ENCODE measurements at regions not wholly inside any gene's neighbourhood (a gene's known extent, or its start where the extent isn't known, plus 50 kb on each side); places are given as distances from the start of the nearest gene placed in this dataset.

GRCh38 chr6:23403460-23403859 is 722.6 kb upstream of the NRSN1 start:
- Histone ChIP-seq H3K27ac (ENCODE audit: low read length) (no peak overlapping the region), H3K4me1 (ENCODE audit: control insufficient read depth, insufficient read depth, low read length) (no peaks in the 10 kb centered on the region), H3K27me3 (ENCODE audit: control insufficient read depth, insufficient read depth) (no peaks in the 10 kb centered on the region), H3K9me3 (ENCODE audit: control insufficient read depth, low read length) (no peaks in the 10 kb centered on the region), H3K4me3 (ENCODE audit: low read length) (no peak overlapping the region)
- ATAC-seq (no peak), DNase-seq (no peak)
- WGBS, result 81% methylated on average over 5 of the region's 5 CpGs
- intact Hi-C loops (cut with DNase I), result no loop called here

- 73% methylated on average over 7 of the region's 7 CpGs for WGBS
- DNase-seq, result no peak
- Histone ChIP-seq H3K4me3 (ENCODE audit: low read length) (no peak overlapping the region), H3K4me1 (ENCODE audit: control insufficient read depth, insufficient read depth, low read length) (no peaks in the 10 kb centered on the region), H3K27me3 (ENCODE audit: control insufficient read depth, insufficient read depth) (no peaks in the 10 kb centered on the region), H3K9me3 (ENCODE audit: control insufficient read depth, low read length) (no peaks in the 10 kb centered on the region), H3K27ac (ENCODE audit: low read length) (no peak overlapping the region)
- no peak for ATAC-seq
- intact Hi-C loops (cut with DNase I), result no loop called here
These were observed 716.5 kb upstream of the NRSN1 start for GRCh38 chr6:23409531-23409930.

GRCh38 chr6:23410439-23410838 is 715.6 kb upstream of the NRSN1 start:
- Histone ChIP-seq H3K27ac (ENCODE audit: low read length) (no peak overlapping the region), H3K4me1 (ENCODE audit: control insufficient read depth, insufficient read depth, low read length) (no peaks in the 10 kb centered on the region), H3K4me3 (ENCODE audit: low read length) (no peak overlapping the region), H3K27me3 (ENCODE audit: control insufficient read depth, insufficient read depth) (no peaks in the 10 kb centered on the region), H3K9me3 (ENCODE audit: control insufficient read depth, low read length) (no peaks in the 10 kb centered on the region)
- DNase-seq, result no peak
- 95% methylated on average over 8 of the region's 8 CpGs for WGBS
- ATAC-seq, result no peak
- intact Hi-C loops (cut with DNase I), result no loop called here

GRCh38 chr6:23412770-23413169 is 713.2 kb upstream of the NRSN1 start:
- H3K27ac ChIP-seq (ENCODE audit: low read length), result no peak overlapping the region
- no peak for DNase-seq
- intact Hi-C loops (cut with DNase I), result no loop called here
- H3K27me3 ChIP-seq (ENCODE audit: control insufficient read depth, insufficient read depth), result no peaks in the 10 kb centered on the region
- no peak overlapping the region for H3K4me3 ChIP-seq (ENCODE audit: low read length)
- H3K4me1 ChIP-seq (ENCODE audit: control insufficient read depth, insufficient read depth, low read length), result no peaks in the 10 kb centered on the region
- ATAC-seq, result no peak
- H3K9me3 ChIP-seq (ENCODE audit: control insufficient read depth, low read length), result no peaks in the 10 kb centered on the region

- Histone ChIP-seq H3K4me1 (ENCODE audit: control insufficient read depth, insufficient read depth, low read length) (no peaks in the 10 kb centered on the region), H3K9me3 (ENCODE audit: control insufficient read depth, low read length) (no peaks in the 10 kb centered on the region), H3K27ac (ENCODE audit: low read length) (no peak overlapping the region), H3K4me3 (ENCODE audit: low read length) (no peak overlapping the region), H3K27me3 (ENCODE audit: control insufficient read depth, insufficient read depth) (no peaks in the 10 kb centered on the region)
- WGBS, result 77% methylated on average over 2 of the region's 2 CpGs
- ATAC-seq (no peak), DNase-seq (no peak)
- intact Hi-C loops (cut with DNase I), result no loop called here
These were observed 712.5 kb upstream of the NRSN1 start for GRCh38 chr6:23413327-23414050.

- intact Hi-C loops (cut with DNase I), result no loop called here
- H3K27ac ChIP-seq (ENCODE audit: low read length), result no peak overlapping the region
- ATAC-seq, result peak in 1 of 2 donors; percentile 40
These were observed 712.0 kb upstream of the NRSN1 start for GRCh38 chr6:23414051-23414445.

GRCh38 chr6:23414922-23415321 is 711.1 kb upstream of the NRSN1 start:
- no peak overlapping the region for H3K4me3 ChIP-seq (ENCODE audit: low read length)
- no peaks in the 10 kb centered on the region for H3K4me1 ChIP-seq (ENCODE audit: control insufficient read depth, insufficient read depth, low read length)
- no peaks in the 10 kb centered on the region for H3K27me3 ChIP-seq (ENCODE audit: control insufficient read depth, insufficient read depth)
- DNase-seq (no peak), ATAC-seq (no peak)
- intact Hi-C loops (cut with DNase I), result no loop called here
- no peak overlapping the region for H3K27ac ChIP-seq (ENCODE audit: low read length)
- WGBS, result 75% methylated on average over 3 of the region's 3 CpGs
- no peaks in the 10 kb centered on the region for H3K9me3 ChIP-seq (ENCODE audit: control insufficient read depth, low read length)

More at GRCh38 chr6:23414051-23414445, 712.0 kb upstream of the NRSN1 start:
- Histone ChIP-seq H3K9me3 (ENCODE audit: control insufficient read depth, low read length) (no peaks in the 10 kb centered on the region), H3K4me1 (ENCODE audit: control insufficient read depth, insufficient read depth, low read length) (no peaks in the 10 kb centered on the region), H3K27me3 (ENCODE audit: control insufficient read depth, insufficient read depth) (no peaks in the 10 kb centered on the region), H3K4me3 (ENCODE audit: low read length) (no peak overlapping the region)
- 3% methylated on average over 2 of the region's 2 CpGs for WGBS
- no peak for DNase-seq

- no peak overlapping the region for H3K27ac ChIP-seq (ENCODE audit: low read length)
- DNase-seq, result no peak
- H3K9me3 ChIP-seq (ENCODE audit: control insufficient read depth, low read length), result no peaks in the 10 kb centered on the region
- 93% methylated on average over 5 of the region's 5 CpGs for WGBS
- intact Hi-C loops (cut with DNase I), result no loop called here
- H3K4me1 ChIP-seq (ENCODE audit: control insufficient read depth, insufficient read depth, low read length), result no peaks in the 10 kb centered on the region
- no peak overlapping the region for H3K4me3 ChIP-seq (ENCODE audit: low read length)
- no peaks in the 10 kb centered on the region for H3K27me3 ChIP-seq (ENCODE audit: control insufficient read depth, insufficient read depth)
- no peak for ATAC-seq
These were observed 710.1 kb upstream of the NRSN1 start for GRCh38 chr6:23415819-23416427.

GRCh38 chr6:23417133-23417532 is 708.9 kb upstream of the NRSN1 start:
- Histone ChIP-seq H3K4me1 (ENCODE audit: control insufficient read depth, insufficient read depth, low read length) (no peaks in the 10 kb centered on the region), H3K4me3 (ENCODE audit: low read length) (no peak overlapping the region), H3K27me3 (ENCODE audit: control insufficient read depth, insufficient read depth) (no peaks in the 10 kb centered on the region), H3K9me3 (ENCODE audit: control insufficient read depth, low read length) (no peaks in the 10 kb centered on the region), H3K27ac (ENCODE audit: low read length) (no peak overlapping the region)
- intact Hi-C loops (cut with DNase I), result no loop called here
- WGBS, result 91% methylated on average over 9 of the region's 9 CpGs
- ATAC-seq (no peak), DNase-seq (no peak)

- Histone ChIP-seq H3K4me3 (ENCODE audit: low read length) (no peak overlapping the region), H3K27me3 (ENCODE audit: control insufficient read depth, insufficient read depth) (no peaks in the 10 kb centered on the region), H3K4me1 (ENCODE audit: control insufficient read depth, insufficient read depth, low read length) (no peaks in the 10 kb centered on the region), H3K27ac (ENCODE audit: low read length) (no peak overlapping the region), H3K9me3 (ENCODE audit: control insufficient read depth, low read length) (no peaks in the 10 kb centered on the region)
- DNase-seq (peak in 1 of 3 donors; percentile 35), ATAC-seq (peak; percentile 44 to 63)
- WGBS, result 63% methylated on average over 3 of the region's 3 CpGs
- intact Hi-C loops (cut with DNase I), result no loop called here
These were observed 707.9 kb upstream of the NRSN1 start for GRCh38 chr6:23418095-23418494.

GRCh38 chr6:23419046-23419445 is 707.0 kb upstream of the NRSN1 start:
- H3K9me3 ChIP-seq (ENCODE audit: control insufficient read depth, low read length), result no peaks in the 10 kb centered on the region
- no peak overlapping the region for H3K27ac ChIP-seq (ENCODE audit: low read length)
- H3K27me3 ChIP-seq (ENCODE audit: control insufficient read depth, insufficient read depth), result no peaks in the 10 kb centered on the region
- ATAC-seq (no peak), DNase-seq (no peak)
- whole genome bisulfite sequencing, result 97% methylated on average over 1 of the region's 1 CpG
- H3K4me3 ChIP-seq (ENCODE audit: low read length), result no peak overlapping the region
- no peaks in the 10 kb centered on the region for H3K4me1 ChIP-seq (ENCODE audit: control insufficient read depth, insufficient read depth, low read length)
- intact Hi-C loops (cut with DNase I), result no loop called here

Data from right cardiac atrium (tissue), 5 donors.